HL-60 (cell line): ENCODE measurements at regions not wholly inside any gene's neighbourhood (a gene's known extent, or its start where the extent isn't known, plus 50 kb on each side); places are given as distances from the start of the nearest gene placed in this dataset.

Experiments
- CTCF ChIP-seq: IDR thresholded peaks from one replicate; pipeline ENCODE4 v1.5.1; 2011; ENCODE audit warnings: low read length, control low read depth, inconsistent platforms; ENCODE audit not compliant: insufficient read depth
- POLR2AphosphoS5 ChIP-seq: IDR thresholded peaks from 2 replicates; pipeline ENCODE4 v1.6.1; 2012; ENCODE audit warnings: low read depth

GRCh38 chr7:41333511-41333910, 369.4 kb downstream of the INHBA start:
- no peak for TF ChIP-seq POLR2AphosphoS5
- TF ChIP-seq CTCF: no peak
